CD4-positive, alpha-beta T cell (primary cell): ENCODE measurements at regions not wholly inside any gene's neighbourhood (a gene's known extent, or its start where the extent isn't known, plus 50 kb on each side); places are given as distances from the start of the nearest gene placed in this dataset.

ENCODE experiments used
- ATAC-seq: fragments of 200-7000 bp; cut with Tn5 transposase; one replicate; pipeline ENCODE4 v1.10.0; 2022; ENCODE audit warnings: mild to moderate bottlenecking; ENCODE audit not compliant: poor library complexity
- CTCF ChIA-PET: fragments of 350-600 bp; sonication (Branson Sonifier 250); formaldehyde crosslinking; loops from one replicate; lab custom pipeline; 2021; ENCODE audit warnings: antibody characterized with exemption, inconsistent platforms; lab: Charles Lee
- POLR2A ChIA-PET: fragments of 350-600 bp; sonication (Branson Sonifier 250); formaldehyde crosslinking; loops from one replicate; lab custom pipeline; 2021; ENCODE audit warnings: antibody characterized with exemption, inconsistent platforms; lab: Charles Lee
- DNase-seq, 14 experiments: peaks; one replicate each; pipeline ENCODE4 v3.0.0-alpha.2; 2013 to 2020; ENCODE audit warnings: mixed read lengths in 2 of 14
- H3K27ac ChIP-seq, 2 donors: one replicate each; pipeline versions ENCODE4 v1.5.1 to v1.7.0; 2013; ENCODE audit warnings: low read length in 2 of 2, low read depth in 1 of 2, mild to moderate bottlenecking in 1 of 2
- H3K27me3 ChIP-seq, 2 experiments: 1 replicate in 1 of 2; 2 replicates in 1 of 2; pipeline versions ENCODE4 v1.6.1 to v1.7.0; 2013; ENCODE audit warnings: low read length in 2 of 2, control low read depth in 1 of 2, mild to moderate bottlenecking in 1 of 2, moderate library complexity in 1 of 2; ENCODE audit not compliant: insufficient read depth in 2 of 2, control insufficient read depth in 1 of 2
- H3K36me3 ChIP-seq: one replicate; pipeline ENCODE4 v1.6.1; 2013; ENCODE audit warnings: low read length, control low read depth; ENCODE audit not compliant: insufficient read depth
- H3K4me1 ChIP-seq: one replicate; pipeline ENCODE4 v1.6.1; 2013; ENCODE audit warnings: low read length, control low read depth; ENCODE audit not compliant: insufficient read depth
- H3K4me3 ChIP-seq: one replicate; pipeline ENCODE4 v1.5.1; 2013; ENCODE audit warnings: mild to moderate bottlenecking, low read length, moderate library complexity
- H3K9me3 ChIP-seq, 2 experiments: 1 replicate in 1 of 2; 2 replicates in 1 of 2; pipeline versions ENCODE4 v1.6.1 to v1.7.0; 2013; ENCODE audit warnings: low read length in 2 of 2, mild to moderate bottlenecking in 2 of 2, control low read depth in 1 of 2, moderate library complexity in 1 of 2; ENCODE audit not compliant: control insufficient read depth in 1 of 2, insufficient read depth in 1 of 2
- H3K27ac Mint-ChIP-seq: one replicate; pipeline ENCODE4 v1.8.0; 2020; ENCODE audit warnings: mixed read lengths
- H3K27me3 Mint-ChIP-seq: one replicate; pipeline ENCODE4 v1.8.0; 2021; ENCODE audit warnings: mixed read lengths
- H3K36me3 Mint-ChIP-seq: one replicate; pipeline ENCODE4 v1.8.0; 2021; ENCODE audit warnings: low read depth, mixed read lengths
- H3K4me1 Mint-ChIP-seq: one replicate; pipeline ENCODE4 v1.8.0; 2021; ENCODE audit warnings: low read depth, mixed read lengths
- H3K4me3 Mint-ChIP-seq: one replicate; pipeline ENCODE4 v1.8.0; 2020; ENCODE audit warnings: mild to moderate bottlenecking, mixed read lengths
- H3K9me3 Mint-ChIP-seq: one replicate; pipeline ENCODE4 v1.8.0; 2020; ENCODE audit warnings: mixed read lengths
- intact Hi-C, 2 experiments: fragments of 100-400 bp; cut with DNase I in 1 of 2; cut with micrococcal nuclease in 1 of 2; formaldehyde crosslinking; loops; one replicate each; pipeline versions ENCODE4 v1.15.1 to v1.9.0; 2023 to 2025; cut with DNase I, micrococcal nuclease
- TF ChIP-seq, protein P1 (sequence below): fragments of 200-600 bp; IDR thresholded peaks from one replicate; pipeline ENCODE4 v1.8.0; 2022; ENCODE audit warnings: antibody characterized with exemption, mild to moderate bottlenecking

DNA sequence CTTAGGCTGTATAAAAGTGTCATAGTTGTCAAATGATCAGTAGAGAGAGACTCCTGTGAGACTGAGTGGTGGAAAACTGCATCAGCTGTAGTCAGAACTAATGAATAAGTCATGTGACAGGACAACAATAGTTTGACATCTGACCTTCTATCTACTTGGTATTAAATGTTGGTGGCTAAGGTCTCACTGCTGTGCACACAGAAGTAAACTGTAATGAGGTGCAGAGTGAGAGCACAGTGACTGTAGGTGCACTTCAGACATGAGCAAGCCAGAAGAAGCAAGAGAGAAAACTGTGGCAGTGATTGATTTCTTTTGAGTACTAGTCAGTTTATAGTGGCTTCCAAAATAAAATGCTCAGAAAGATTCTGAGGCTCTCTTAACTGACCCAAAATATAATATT lies 803.6 kb downstream of the RAPGEF2 start:
- TF ChIP-seq, protein P1, sequence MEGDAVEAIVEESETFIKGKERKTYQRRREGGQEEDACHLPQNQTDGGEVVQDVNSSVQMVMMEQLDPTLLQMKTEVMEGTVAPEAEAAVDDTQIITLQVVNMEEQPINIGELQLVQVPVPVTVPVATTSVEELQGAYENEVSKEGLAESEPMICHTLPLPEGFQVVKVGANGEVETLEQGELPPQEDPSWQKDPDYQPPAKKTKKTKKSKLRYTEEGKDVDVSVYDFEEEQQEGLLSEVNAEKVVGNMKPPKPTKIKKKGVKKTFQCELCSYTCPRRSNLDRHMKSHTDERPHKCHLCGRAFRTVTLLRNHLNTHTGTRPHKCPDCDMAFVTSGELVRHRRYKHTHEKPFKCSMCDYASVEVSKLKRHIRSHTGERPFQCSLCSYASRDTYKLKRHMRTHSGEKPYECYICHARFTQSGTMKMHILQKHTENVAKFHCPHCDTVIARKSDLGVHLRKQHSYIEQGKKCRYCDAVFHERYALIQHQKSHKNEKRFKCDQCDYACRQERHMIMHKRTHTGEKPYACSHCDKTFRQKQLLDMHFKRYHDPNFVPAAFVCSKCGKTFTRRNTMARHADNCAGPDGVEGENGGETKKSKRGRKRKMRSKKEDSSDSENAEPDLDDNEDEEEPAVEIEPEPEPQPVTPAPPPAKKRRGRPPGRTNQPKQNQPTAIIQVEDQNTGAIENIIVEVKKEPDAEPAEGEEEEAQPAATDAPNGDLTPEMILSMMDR, result no peak
- no peak for ATAC-seq
- intact Hi-C loops, result no loop called here
- DNase-seq, result no peak
- H3K4me1 ChIP-seq, result no peaks in the 10 kb centered on the region
- Mint-ChIP-seq H3K4me3 (no peak overlapping the region), H3K36me3 (no peaks in the 10 kb centered on the region), H3K27me3 (no peaks in the 10 kb centered on the region), H3K27ac (no peak overlapping the region), H3K4me1 (no peaks in the 10 kb centered on the region), H3K9me3 (peaks cover 10% of the 10 kb centered on the region)
- H3K9me3 ChIP-seq, result peaks cover 0 to 7% of the 10 kb centered on the region in 2 experiments
- H3K27me3 ChIP-seq, result no peaks in the 10 kb centered on the region
- H3K36me3 ChIP-seq, result no peaks in the 10 kb centered on the region
- H3K27ac ChIP-seq, result no peak overlapping the region
- POLR2A ChIA-PET, result no interaction called here
- no peak overlapping the region for H3K4me3 ChIP-seq
- CTCF ChIA-PET, result no interaction called here

DNA sequence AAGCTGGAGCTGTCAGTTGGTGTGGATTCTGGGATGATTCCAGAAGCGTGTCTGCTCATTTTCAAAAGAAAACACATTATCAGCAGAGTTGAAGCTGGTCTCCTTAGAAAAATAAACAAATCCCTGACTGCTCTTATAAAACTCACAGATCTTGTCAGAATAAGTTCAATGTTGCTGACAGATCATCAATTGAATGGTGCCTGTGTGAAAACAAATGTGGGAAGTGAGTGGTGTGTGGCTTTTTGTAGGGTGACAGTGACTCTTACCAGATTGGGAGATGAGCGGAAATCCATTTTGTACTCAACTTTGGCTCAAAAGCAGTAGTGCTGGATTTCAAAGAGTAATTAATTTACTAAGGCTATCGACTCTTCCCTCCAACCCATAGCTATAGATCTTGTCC lies 807.8 kb downstream of the RAPGEF2 start:
- intact Hi-C loops, result no loop called here
- Mint-ChIP-seq H3K9me3 (peaks cover 10% of the 10 kb centered on the region), H3K27me3 (no peaks in the 10 kb centered on the region)

DNA sequence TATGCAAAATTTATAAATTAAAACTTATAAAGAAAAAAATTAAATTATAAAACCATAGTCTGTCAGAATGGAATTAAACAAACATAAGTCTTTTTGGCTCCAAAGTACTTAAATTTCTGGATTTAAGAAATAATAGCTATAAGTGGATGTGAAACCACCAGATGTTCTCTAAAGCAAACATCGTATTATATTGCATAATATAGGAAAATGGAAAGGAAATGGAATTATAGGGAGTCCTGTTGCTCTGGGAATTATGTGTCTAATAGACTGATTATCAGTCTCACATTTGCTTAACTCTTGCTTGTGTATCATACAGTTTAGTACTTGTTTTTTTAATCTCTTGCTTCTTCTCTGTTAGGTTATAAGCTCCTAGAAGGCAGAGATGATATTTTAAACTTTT lies 819.2 kb downstream of the RAPGEF2 start:
- H3K4me3 Mint-ChIP-seq, result no peak overlapping the region
- Histone ChIP-seq H3K4me1 (no peaks in the 10 kb centered on the region), H3K9me3 (peaks cover 9 to 22% of the 10 kb centered on the region in 2 experiments), H3K27me3 (no peaks in the 10 kb centered on the region), H3K36me3 (no peaks in the 10 kb centered on the region), H3K27ac (no peak overlapping the region), H3K4me3 (no peak overlapping the region)
- H3K9me3 Mint-ChIP-seq, result peaks cover 7% of the 10 kb centered on the region
- POLR2A ChIA-PET, result no interaction called here
- no peaks in the 10 kb centered on the region for H3K4me1 Mint-ChIP-seq
- ATAC-seq, result no peak
- intact Hi-C loops, result no loop called here
- H3K27ac Mint-ChIP-seq, result no peak overlapping the region
- CTCF ChIA-PET, result no interaction called here
- TF ChIP-seq, protein P1, result no peak
- H3K36me3 Mint-ChIP-seq, result no peaks in the 10 kb centered on the region
- no peaks in the 10 kb centered on the region for H3K27me3 Mint-ChIP-seq
- no peak for DNase-seq

More for the DNA sequence above, 807.8 kb downstream of the RAPGEF2 start:
- Histone ChIP-seq H3K9me3 (peaks cover 0 to 7% of the 10 kb centered on the region in 2 experiments), H3K27me3 (no peaks in the 10 kb centered on the region), H3K4me3 (no peak overlapping the region), H3K27ac (no peak overlapping the region), H3K36me3 (no peaks in the 10 kb centered on the region), H3K4me1 (no peaks in the 10 kb centered on the region)
- no peak for ATAC-seq
- no peak overlapping the region for H3K27ac Mint-ChIP-seq
- TF ChIP-seq, protein P1, result no peak
- H3K36me3 Mint-ChIP-seq, result no peaks in the 10 kb centered on the region
- ChIA-PET POLR2A (no interaction called here), CTCF (no interaction called here)
- no peak for DNase-seq
- no peak overlapping the region for H3K4me3 Mint-ChIP-seq
- H3K4me1 Mint-ChIP-seq, result no peaks in the 10 kb centered on the region
